Adrenal gland (tissue), 5 donors: ENCODE measurements at regions not wholly inside any gene's neighbourhood (a gene's known extent, or its start where the extent isn't known, plus 50 kb on each side); places are given as distances from the start of the nearest gene placed in this dataset.
"Not testable (repeated sequence)": the region's sequence is repeated elsewhere in the genome, so short reads cannot be mapped to it uniquely, and the experiment has no call there.

Experiments used
- POLR2A ChIP-seq, 2 donors: fragments of 450-650 bp; IDR thresholded peaks; one replicate each; pipeline ENCODE4 v1.6.1; 2017; ENCODE audit warnings: antibody characterized with exemption in 2 of 2, mild to moderate bottlenecking in 2 of 2, moderate library complexity in 1 of 2
- TF ChIP-seq, protein P1 (sequence below), 6 experiments: fragments of 450-650 bp in 4 of 6; fragments of 200-600 bp in 2 of 6; sonication (generic) in 1 of 6; IDR thresholded peaks; 1 replicate in 5 of 6; 2 replicates in 1 of 6; pipeline versions ENCODE4 v1.5.1 to v1.8.0; 2016 to 2021; ENCODE audit warnings: antibody characterized with exemption in 6 of 6, mild to moderate bottlenecking in 2 of 6, moderate library complexity in 1 of 6
- donor health status: DM: no; HTN: no; CAD: no.

GRCh38 chr17:71031286-71031685 is 862.0 kb downstream of the KCNJ2 start:
- TF ChIP-seq, protein P1, sequence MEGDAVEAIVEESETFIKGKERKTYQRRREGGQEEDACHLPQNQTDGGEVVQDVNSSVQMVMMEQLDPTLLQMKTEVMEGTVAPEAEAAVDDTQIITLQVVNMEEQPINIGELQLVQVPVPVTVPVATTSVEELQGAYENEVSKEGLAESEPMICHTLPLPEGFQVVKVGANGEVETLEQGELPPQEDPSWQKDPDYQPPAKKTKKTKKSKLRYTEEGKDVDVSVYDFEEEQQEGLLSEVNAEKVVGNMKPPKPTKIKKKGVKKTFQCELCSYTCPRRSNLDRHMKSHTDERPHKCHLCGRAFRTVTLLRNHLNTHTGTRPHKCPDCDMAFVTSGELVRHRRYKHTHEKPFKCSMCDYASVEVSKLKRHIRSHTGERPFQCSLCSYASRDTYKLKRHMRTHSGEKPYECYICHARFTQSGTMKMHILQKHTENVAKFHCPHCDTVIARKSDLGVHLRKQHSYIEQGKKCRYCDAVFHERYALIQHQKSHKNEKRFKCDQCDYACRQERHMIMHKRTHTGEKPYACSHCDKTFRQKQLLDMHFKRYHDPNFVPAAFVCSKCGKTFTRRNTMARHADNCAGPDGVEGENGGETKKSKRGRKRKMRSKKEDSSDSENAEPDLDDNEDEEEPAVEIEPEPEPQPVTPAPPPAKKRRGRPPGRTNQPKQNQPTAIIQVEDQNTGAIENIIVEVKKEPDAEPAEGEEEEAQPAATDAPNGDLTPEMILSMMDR (IDR thresholded peaks at IDR 0.05), result not testable (repeated sequence)
- not testable (repeated sequence) for TF ChIP-seq POLR2A (IDR thresholded peaks at IDR 0.05)
